Activated CD8-positive, alpha-beta T cell treated with anti-CD3 and anti-CD28 coated beads for 36 hours (primary cell): ENCODE measurements at regions not wholly inside any gene's neighbourhood (a gene's known extent, or its start where the extent isn't known, plus 50 kb on each side); places are given as distances from the start of the nearest gene placed in this dataset.
"Not testable (repeated sequence)": the region's sequence is repeated elsewhere in the genome, so short reads cannot be mapped to it uniquely, and the experiment has no call there.

Experiments
- ATAC-seq: fragments of 200-7000 bp; cut with Tn5 transposase; one replicate; pipeline ENCODE4 v1.10.0; 2021; ENCODE audit warnings: mild to moderate bottlenecking, moderate library complexity
- CTCF ChIA-PET: fragments of 350-600 bp; sonication (Branson Sonifier 250); formaldehyde crosslinking; loops from one replicate; lab custom pipeline; 2021; ENCODE audit warnings: antibody characterized with exemption; lab: Charles Lee
- POLR2A ChIA-PET: fragments of 350-600 bp; sonication (Branson Sonifier 250); formaldehyde crosslinking; loops from one replicate; lab custom pipeline; 2021; ENCODE audit warnings: antibody characterized with exemption; lab: Charles Lee
- DNase-seq: peaks from one replicate; pipeline ENCODE4 v3.0.0-alpha.2; 2020
- H3K27ac Mint-ChIP-seq: one replicate; pipeline ENCODE4 v1.8.0; 2021; ENCODE audit warnings: mild to moderate bottlenecking, mixed read lengths
- H3K27me3 Mint-ChIP-seq: one replicate; pipeline ENCODE4 v1.8.0; 2021; ENCODE audit warnings: mixed read lengths
- H3K36me3 Mint-ChIP-seq: one replicate; pipeline ENCODE4 v1.8.0; 2021; ENCODE audit warnings: low read depth, mixed read lengths
- H3K4me1 Mint-ChIP-seq: one replicate; pipeline ENCODE4 v1.8.0; 2021; ENCODE audit warnings: low read depth, mixed read lengths
- H3K4me3 Mint-ChIP-seq: one replicate; pipeline ENCODE4 v1.8.0; 2021; ENCODE audit warnings: mild to moderate bottlenecking, moderate library complexity, mixed read lengths
- H3K9me3 Mint-ChIP-seq: one replicate; pipeline ENCODE4 v1.8.0; 2021; ENCODE audit warnings: mixed read lengths
- intact Hi-C: fragments of 100-400 bp; cut with micrococcal nuclease; formaldehyde crosslinking; loops from one replicate; pipeline ENCODE4 v1.10.0; 2022
- TF ChIP-seq, protein P1 (sequence below): fragments of 200-600 bp; IDR thresholded peaks from one replicate; pipeline ENCODE4 v1.8.0; 2022; ENCODE audit warnings: antibody characterized with exemption, mild to moderate bottlenecking

DNA sequence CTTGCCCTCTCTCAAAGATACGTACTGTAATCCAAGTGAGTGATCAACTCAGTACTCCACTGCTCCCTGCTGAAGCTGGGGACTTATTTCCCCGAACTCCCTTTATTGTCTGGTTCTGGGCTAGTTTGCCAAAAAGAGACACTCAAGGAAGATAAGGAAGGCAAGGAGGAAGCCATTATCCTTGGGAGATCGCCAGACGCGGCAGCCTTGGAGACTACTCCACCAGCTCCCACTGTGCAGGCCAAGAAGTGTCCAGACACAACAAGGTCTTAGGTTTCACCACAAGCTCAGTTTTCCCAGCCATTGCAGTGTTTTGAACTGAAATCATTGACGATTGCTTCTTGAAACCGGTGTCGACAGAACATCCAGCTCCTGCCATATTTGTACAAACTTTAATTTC, 439.6 kb upstream of the UBE2E3 start:
- ChIA-PET POLR2A (no interaction called here), CTCF (no interaction called here)
- Mint-ChIP-seq H3K27me3 (no peaks in the 10 kb centered on the region), H3K4me3 (no peak overlapping the region), H3K4me1 (no peaks in the 10 kb centered on the region), H3K27ac (no peak overlapping the region), H3K36me3 (no peaks in the 10 kb centered on the region), H3K9me3 (no peaks in the 10 kb centered on the region)
- no peak for DNase-seq
- TF ChIP-seq, protein P1, sequence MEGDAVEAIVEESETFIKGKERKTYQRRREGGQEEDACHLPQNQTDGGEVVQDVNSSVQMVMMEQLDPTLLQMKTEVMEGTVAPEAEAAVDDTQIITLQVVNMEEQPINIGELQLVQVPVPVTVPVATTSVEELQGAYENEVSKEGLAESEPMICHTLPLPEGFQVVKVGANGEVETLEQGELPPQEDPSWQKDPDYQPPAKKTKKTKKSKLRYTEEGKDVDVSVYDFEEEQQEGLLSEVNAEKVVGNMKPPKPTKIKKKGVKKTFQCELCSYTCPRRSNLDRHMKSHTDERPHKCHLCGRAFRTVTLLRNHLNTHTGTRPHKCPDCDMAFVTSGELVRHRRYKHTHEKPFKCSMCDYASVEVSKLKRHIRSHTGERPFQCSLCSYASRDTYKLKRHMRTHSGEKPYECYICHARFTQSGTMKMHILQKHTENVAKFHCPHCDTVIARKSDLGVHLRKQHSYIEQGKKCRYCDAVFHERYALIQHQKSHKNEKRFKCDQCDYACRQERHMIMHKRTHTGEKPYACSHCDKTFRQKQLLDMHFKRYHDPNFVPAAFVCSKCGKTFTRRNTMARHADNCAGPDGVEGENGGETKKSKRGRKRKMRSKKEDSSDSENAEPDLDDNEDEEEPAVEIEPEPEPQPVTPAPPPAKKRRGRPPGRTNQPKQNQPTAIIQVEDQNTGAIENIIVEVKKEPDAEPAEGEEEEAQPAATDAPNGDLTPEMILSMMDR = no peak
- no peak for ATAC-seq
- intact Hi-C loops = no loop called here

DNA sequence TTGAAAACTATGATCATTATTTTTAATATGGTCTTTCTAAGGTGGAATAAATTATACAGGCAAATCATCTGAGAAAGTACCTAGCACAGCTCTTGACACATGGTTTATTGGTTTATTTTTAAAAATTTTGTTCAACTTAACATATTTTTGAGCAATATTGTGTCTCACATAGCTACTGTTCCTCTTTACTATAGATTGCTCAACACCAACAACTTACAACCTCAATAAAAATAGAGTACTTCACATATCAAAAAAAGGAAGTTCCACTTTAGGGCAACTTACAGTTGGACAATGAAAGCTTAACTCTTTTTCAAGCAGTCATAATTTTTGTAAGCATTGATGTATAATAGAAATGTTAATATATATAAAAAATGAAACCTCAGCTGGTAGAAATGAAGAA, 440.9 kb upstream of the UBE2E3 start:
- Mint-ChIP-seq H3K4me3 (no peak overlapping the region), H3K4me1 (no peaks in the 10 kb centered on the region), H3K9me3 (no peaks in the 10 kb centered on the region), H3K27me3 (no peaks in the 10 kb centered on the region), H3K36me3 (no peaks in the 10 kb centered on the region), H3K27ac (no peak overlapping the region)
- ChIA-PET POLR2A (no interaction called here), CTCF (no interaction called here)
- TF ChIP-seq, protein P1 = no peak
- no peak for ATAC-seq
- no peak for DNase-seq
- intact Hi-C loops = no loop called here

DNA sequence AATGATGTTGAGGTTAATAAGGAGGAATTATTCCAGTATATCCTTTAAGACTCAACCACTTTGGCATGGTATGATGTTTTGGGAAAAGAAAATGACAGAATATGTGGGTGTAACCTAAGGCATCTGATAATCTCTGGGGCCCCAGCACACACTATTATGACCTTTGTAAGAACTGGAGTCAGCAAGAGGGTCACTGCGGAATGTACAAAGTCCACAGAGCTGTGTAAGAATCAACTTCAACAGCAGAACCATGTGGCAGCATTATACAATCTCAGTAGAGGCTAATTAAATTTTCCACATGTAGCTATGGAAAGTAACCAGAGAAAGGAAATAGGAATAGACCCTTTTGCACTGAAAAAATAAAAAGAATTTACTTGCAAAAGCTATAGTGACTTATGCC, 445.1 kb upstream of the UBE2E3 start:
- no peak overlapping the region for H3K4me3 Mint-ChIP-seq
- no peaks in the 10 kb centered on the region for H3K27me3 Mint-ChIP-seq
- no peaks in the 10 kb centered on the region for H3K36me3 Mint-ChIP-seq
- H3K27ac Mint-ChIP-seq = no peak overlapping the region
- H3K4me1 Mint-ChIP-seq = no peaks in the 10 kb centered on the region
- CTCF ChIA-PET = no interaction called here
- intact Hi-C loops = no loop called here
- TF ChIP-seq, protein P1 = no peak
- no peak for DNase-seq
- ATAC-seq = no peak
- POLR2A ChIA-PET = no interaction called here
- no peaks in the 10 kb centered on the region for H3K9me3 Mint-ChIP-seq

DNA sequence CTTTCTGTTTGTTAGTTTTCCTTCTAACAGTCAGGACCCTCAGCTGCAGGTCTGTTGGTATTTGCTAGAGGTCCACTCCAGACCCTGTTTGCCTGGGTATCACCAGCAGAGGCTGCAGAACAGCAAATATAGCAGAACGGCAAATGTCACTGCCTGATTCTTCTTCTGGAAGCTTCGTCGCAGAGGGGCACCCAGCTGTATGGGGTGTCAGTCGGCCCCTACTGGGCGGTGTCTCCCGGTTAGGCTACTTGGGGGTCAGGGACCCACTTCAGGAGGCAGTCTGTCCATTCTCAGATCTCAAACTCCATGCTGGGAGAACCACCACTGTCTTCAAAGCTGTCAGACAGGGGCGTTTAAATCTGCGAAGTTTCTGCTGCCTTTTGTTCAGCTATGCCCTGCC, 448.6 kb upstream of the UBE2E3 start:
- H3K27me3 Mint-ChIP-seq, H3K4me1 Mint-ChIP-seq, ATAC-seq, POLR2A ChIA-PET, intact Hi-C loops, H3K9me3 Mint-ChIP-seq, H3K36me3 Mint-ChIP-seq, H3K27ac Mint-ChIP-seq, DNase-seq, H3K4me3 Mint-ChIP-seq: not testable (repeated sequence)
- CTCF ChIA-PET = interaction anchor here (0.8 kb wide), 1 partner anchor 11 kb away, joined by 3 read pairs; no protein-coding TSS in a partner anchor

DNA sequence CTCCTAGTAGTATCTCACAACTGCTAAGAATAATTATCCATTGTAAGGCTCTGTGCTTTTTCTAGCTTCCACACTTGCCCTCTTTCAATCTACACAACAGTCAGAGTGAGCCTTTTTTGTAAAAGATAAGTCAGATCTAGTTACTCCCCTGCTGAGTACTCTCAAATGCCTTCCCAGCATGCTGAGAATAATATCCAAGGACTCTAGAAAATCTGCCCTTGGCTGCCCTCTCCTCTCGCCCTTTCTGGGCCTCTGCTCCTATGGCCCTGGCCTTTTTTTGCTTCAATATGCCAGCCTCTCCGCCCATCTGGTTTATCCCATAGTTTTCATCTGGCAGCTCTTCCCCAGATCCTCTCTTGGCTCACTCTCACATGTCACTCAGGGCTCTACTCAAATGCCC, 455.9 kb upstream of the UBE2E3 start:
- no peak for ATAC-seq
- H3K36me3 Mint-ChIP-seq = no peaks in the 10 kb centered on the region
- TF ChIP-seq, protein P1 = no peak
- CTCF ChIA-PET = no interaction called here
- H3K4me1 Mint-ChIP-seq = no peaks in the 10 kb centered on the region
- no peaks in the 10 kb centered on the region for H3K9me3 Mint-ChIP-seq
- DNase-seq = no peak
- intact Hi-C loops = no loop called here
- no peak overlapping the region for H3K27ac Mint-ChIP-seq
- POLR2A ChIA-PET = no interaction called here
- H3K4me3 Mint-ChIP-seq = no peak overlapping the region
- no peaks in the 10 kb centered on the region for H3K27me3 Mint-ChIP-seq
